Hematopoietic multipotent progenitor cell treated with erythropoietin and hydrocortisone succinate and interleukin-3 and kit ligand, for 4 days (in vitro differentiated cells): ENCODE measurements at regions not wholly inside any gene's neighbourhood (a gene's known extent, or its start where the extent isn't known, plus 50 kb on each side); places are given as distances from the start of the nearest gene placed in this dataset.

Experiments
- DNase-seq: peaks from one replicate; pipeline ENCODE4 v3.0.0-alpha.2; 2015

GRCh38 chr9:134214386-134214765 is 50.0 kb upstream of the RNU6ATAC start:
- no peak for DNase-seq

DNA sequence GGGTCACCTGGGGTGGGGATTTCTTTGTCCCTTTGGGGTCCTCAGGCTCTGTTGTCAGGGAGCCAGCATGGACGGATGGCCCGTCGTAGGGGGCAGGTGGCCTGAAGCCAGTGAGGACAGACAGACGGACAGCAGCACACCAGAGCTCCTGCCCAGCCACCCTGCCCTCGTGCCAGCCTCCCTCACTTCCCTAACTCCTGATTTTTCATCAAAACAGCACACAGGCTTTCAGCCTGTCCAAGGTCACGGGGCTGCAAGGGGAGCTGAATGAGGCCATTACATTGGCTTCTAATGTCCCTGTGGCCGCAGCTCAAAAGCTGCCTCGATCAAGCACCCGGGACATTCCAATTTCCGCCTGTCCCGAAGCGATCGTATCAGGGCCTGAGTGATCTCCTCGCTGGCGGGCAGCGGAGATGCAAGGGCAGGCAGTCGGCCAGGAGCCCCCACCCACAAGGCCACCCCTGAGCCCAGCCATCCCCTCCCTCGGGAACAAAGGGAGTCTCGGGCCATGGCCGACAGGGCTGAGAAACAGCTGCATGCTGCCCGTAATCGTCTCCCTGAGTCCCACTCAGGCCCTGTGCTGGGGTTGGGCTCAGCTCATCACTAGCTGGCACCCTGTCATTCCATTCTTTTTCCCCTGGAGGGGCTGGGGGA is 50.5 kb upstream of the RNU6ATAC start:
- no peak for DNase-seq

GRCh38 chr9:134215420-134215698 is 51.0 kb upstream of the RNU6ATAC start:
- no peak for DNase-seq

- peak; percentile 63 for DNase-seq
Observed at GRCh38 chr9:134215699-134216448, 51.5 kb upstream of the RNU6ATAC start.

- DNase-seq, result no peak
Observed at GRCh38 chr9:134216449-134216951, 52.1 kb upstream of the RNU6ATAC start.

DNA sequence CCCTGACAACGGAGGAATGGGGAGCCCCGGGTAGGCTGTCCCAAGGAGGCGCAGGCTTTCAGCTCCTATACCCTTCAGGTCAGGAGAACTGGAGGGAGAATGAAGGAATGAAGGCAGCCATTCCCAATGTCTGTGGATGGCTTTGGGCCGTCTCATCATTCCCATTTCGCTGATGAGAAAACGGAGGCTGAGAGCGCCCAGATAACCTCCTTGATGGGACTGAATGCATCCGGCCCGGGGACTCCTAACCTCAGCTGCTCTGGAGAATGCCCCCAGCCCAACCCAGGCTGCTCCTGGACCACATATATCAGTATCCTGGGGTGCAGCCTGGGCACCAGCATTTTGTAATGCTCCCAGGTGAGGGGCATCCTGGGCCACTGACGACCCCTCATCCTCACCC is 52.6 kb upstream of the RNU6ATAC start:
- no peak for DNase-seq

- peak; percentile 61 for DNase-seq
Observed at GRCh38 chr9:134217431-134218210, 53.3 kb upstream of the RNU6ATAC start.

GRCh38 chr9:134218230-134218629 is 53.9 kb upstream of the RNU6ATAC start:
- DNase-seq, result no peak

GRCh38 chr9:134219646-134220060 is 55.3 kb upstream of the RNU6ATAC start:
- no peak for DNase-seq

GRCh38 chr9:134220311-134220710 is 55.9 kb upstream of the RNU6ATAC start:
- no peak for DNase-seq

GRCh38 chr9:134221273-134222017 is 57.1 kb upstream of the RNU6ATAC start:
- DNase-seq, result no peak

- DNase-seq, result no peak
Observed at GRCh38 chr9:134222018-134222573, 57.7 kb upstream of the RNU6ATAC start.

DNA sequence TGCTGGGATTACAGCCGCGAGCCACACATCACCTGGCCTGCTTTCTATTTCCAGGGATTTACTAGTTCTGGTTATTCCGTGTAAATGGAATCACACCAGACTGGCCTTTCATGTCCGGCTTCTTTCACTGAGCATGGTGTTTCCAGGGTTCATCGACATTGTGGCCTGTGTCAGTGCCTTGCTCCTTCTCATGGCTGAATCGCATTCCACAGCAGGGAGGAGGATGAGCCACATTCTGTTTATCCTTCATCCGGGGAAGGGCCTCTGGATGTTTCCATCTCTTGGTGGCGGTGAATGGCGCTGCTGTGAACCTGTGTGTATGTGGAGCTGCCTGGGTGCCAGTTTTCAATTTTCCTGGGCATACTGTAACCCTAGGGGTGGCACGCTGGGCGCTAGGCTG is 58.7 kb upstream of the RNU6ATAC start:
- no peak for DNase-seq

- DNase-seq, result no peak
Observed at GRCh38 chr9:134223591-134224122, 59.3 kb upstream of the RNU6ATAC start.

DNA sequence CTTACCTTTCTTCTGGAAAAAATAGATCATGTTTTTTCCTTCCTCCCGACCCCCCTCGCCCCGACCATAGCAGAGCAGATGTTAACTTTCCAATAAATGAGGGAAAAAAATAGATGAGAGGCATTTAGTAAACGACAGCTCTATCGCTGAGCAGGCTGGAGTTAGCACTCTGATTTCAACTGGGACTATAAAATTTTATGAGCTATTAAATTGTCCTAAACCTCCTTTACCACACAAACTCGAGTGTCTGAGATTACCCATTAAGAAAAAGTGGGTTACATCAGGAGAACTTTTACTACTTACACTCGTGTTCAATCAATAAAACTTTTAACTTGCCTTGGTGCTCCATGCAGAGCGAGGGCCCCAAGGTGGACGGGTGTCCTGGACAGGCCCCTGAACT is 59.8 kb upstream of the RNU6ATAC start:
- DNase-seq, result no peak

DNA sequence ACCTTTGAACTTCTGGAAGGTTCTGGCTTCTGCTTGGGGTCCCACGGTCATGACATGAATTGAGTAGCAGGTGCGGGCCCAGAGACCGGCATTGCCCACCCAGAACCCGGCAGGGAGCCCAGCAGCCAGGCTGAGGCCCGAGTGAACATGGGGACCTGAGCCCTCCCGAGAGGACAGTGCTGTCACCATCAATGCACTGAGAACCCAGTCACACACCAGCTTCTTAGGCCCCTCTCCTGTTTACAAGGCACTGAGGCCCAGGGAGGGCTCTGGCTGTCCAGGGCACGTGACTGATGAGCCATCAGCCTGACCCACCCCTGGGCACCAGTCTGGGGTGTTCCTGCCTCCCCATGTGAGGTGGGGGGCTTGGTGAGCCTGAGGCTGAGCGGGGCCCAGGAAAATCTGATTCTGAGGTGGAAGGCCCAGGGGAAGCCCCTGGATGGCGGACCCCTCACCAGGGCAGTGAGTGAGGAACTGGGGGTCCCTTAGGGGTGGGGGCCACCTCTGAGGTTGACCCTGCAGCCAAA is 60.3 kb upstream of the RNU6ATAC start:
- DNase-seq, result no peak

- DNase-seq, result no peak
Observed at GRCh38 chr9:134225186-134225585, 60.8 kb upstream of the RNU6ATAC start.

GRCh38 chr9:134225816-134226215 is 61.5 kb upstream of the RNU6ATAC start:
- no peak for DNase-seq

- no peak for DNase-seq
Observed at GRCh38 chr9:134226221-134226930, 62.0 kb upstream of the RNU6ATAC start.

GRCh38 chr9:134227451-134228411 is 63.4 kb upstream of the RNU6ATAC start:
- no peak for DNase-seq
